Mammary epithelial cell (primary cell): ENCODE measurements at regions not wholly inside any gene's neighbourhood (a gene's known extent, or its start where the extent isn't known, plus 50 kb on each side); places are given as distances from the start of the nearest gene placed in this dataset.

Experiments used
- EZH2 ChIP-seq: IDR thresholded peaks from 2 replicates; pipeline ENCODE4 v1.6.1; 2012; ENCODE audit warnings: low read length, inconsistent platforms, borderline replicate concordance
- TF ChIP-seq, protein P1 (sequence below), 2 donors: IDR thresholded peaks in 1 of 2; conservative IDR thresholded peaks in 1 of 2; 2 replicates each; pipeline ENCODE4 v1.5.1; 2011 to 2012; ENCODE audit warnings: inconsistent platforms in 2 of 2, low read length in 2 of 2, mild to moderate bottlenecking in 2 of 2, control low read depth in 1 of 2, low read depth in 1 of 2; ENCODE audit not compliant: insufficient read depth in 1 of 2; ENCODE audit errors: extremely low read depth in 1 of 2

DNA sequence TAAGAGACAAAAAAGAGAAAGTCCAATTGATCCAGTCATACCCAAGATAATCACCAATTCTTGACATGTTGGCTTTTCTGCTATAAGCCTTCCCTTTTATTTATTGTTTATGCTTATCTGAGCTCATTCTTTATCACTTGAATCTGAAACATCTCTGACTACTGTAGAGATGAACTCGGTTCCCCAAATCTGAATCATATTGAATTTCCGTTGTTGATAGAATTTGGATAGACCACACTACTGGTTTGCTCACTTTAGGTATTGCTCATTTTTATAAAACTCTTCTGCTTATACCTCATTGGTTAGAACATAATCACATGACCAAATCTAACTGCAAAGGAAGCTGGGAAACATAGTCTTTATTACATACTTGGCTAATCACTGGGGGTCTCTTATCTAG, 236.9 kb downstream of the TRIB2 start:
- TF ChIP-seq, protein P1, sequence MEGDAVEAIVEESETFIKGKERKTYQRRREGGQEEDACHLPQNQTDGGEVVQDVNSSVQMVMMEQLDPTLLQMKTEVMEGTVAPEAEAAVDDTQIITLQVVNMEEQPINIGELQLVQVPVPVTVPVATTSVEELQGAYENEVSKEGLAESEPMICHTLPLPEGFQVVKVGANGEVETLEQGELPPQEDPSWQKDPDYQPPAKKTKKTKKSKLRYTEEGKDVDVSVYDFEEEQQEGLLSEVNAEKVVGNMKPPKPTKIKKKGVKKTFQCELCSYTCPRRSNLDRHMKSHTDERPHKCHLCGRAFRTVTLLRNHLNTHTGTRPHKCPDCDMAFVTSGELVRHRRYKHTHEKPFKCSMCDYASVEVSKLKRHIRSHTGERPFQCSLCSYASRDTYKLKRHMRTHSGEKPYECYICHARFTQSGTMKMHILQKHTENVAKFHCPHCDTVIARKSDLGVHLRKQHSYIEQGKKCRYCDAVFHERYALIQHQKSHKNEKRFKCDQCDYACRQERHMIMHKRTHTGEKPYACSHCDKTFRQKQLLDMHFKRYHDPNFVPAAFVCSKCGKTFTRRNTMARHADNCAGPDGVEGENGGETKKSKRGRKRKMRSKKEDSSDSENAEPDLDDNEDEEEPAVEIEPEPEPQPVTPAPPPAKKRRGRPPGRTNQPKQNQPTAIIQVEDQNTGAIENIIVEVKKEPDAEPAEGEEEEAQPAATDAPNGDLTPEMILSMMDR (conservative IDR thresholded peaks at IDR 0.05 in 1 of 2, IDR thresholded peaks at IDR 0.05 in 1 of 2; ENCODE audit: extremely low read depth in 1 of 2, insufficient read depth in 1 of 2, low read depth in 1 of 2, low read length in 2 of 2): no peak
- no peak for TF ChIP-seq EZH2
